Fibroblast of mammary gland (primary cell): ENCODE measurements at regions not wholly inside any gene's neighbourhood (a gene's known extent, or its start where the extent isn't known, plus 50 kb on each side); places are given as distances from the start of the nearest gene placed in this dataset.

Source experiments
- DNase-seq: peaks from one replicate; pipeline ENCODE4 v3.0.0-alpha.2; 2010; ENCODE audit warnings: low read depth
- H3K4me3 ChIP-seq: 2 replicates; pipeline ENCODE4 v1.5.1; 2011; ENCODE audit warnings: low read depth, mild to moderate bottlenecking, low read length, moderate library complexity; ENCODE audit not compliant: control insufficient read depth
- TF ChIP-seq, protein P1 (sequence below): conservative IDR thresholded peaks from 2 replicates; pipeline ENCODE4 v1.5.1; 2011; ENCODE audit warnings: low read depth, low read length, inconsistent platforms; ENCODE audit not compliant: control insufficient read depth, insufficient read depth

GRCh38 chr15:31830591-31830990, 199.7 kb upstream of the CHRNA7 start:
- DNase-seq = no peak
- TF ChIP-seq, protein P1, sequence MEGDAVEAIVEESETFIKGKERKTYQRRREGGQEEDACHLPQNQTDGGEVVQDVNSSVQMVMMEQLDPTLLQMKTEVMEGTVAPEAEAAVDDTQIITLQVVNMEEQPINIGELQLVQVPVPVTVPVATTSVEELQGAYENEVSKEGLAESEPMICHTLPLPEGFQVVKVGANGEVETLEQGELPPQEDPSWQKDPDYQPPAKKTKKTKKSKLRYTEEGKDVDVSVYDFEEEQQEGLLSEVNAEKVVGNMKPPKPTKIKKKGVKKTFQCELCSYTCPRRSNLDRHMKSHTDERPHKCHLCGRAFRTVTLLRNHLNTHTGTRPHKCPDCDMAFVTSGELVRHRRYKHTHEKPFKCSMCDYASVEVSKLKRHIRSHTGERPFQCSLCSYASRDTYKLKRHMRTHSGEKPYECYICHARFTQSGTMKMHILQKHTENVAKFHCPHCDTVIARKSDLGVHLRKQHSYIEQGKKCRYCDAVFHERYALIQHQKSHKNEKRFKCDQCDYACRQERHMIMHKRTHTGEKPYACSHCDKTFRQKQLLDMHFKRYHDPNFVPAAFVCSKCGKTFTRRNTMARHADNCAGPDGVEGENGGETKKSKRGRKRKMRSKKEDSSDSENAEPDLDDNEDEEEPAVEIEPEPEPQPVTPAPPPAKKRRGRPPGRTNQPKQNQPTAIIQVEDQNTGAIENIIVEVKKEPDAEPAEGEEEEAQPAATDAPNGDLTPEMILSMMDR = no peak
- no peak overlapping the region for H3K4me3 ChIP-seq

DNA sequence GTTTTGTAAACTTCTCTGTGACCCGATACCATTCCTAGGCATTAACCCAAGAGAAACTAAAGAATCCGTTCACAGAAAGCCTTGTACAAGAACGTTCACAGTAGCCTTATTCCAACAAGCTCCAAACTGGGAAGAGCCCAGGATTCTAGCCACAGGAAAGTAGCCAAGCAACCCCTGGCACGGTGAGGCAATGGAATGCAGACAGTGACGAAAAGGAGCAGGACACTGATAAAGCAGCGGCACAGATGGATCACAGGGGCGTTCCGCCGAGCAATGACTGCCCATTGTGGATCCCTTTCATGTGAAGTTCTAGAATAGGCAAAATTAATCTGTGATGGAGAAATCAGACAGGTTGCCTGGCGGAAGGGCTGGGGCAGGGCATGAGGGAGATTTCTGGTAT, 198.7 kb upstream of the CHRNA7 start:
- DNase-seq = no peak
- TF ChIP-seq, protein P1 = no peak
- no peak overlapping the region for H3K4me3 ChIP-seq

GRCh38 chr15:31834654-31835053, 195.7 kb upstream of the CHRNA7 start:
- no peak overlapping the region for H3K4me3 ChIP-seq
- TF ChIP-seq, protein P1 = no peak
- DNase-seq = no peak

- DNase-seq = no peak
Measured at GRCh38 chr15:31839388-31839787, 190.9 kb upstream of the CHRNA7 start.

DNA sequence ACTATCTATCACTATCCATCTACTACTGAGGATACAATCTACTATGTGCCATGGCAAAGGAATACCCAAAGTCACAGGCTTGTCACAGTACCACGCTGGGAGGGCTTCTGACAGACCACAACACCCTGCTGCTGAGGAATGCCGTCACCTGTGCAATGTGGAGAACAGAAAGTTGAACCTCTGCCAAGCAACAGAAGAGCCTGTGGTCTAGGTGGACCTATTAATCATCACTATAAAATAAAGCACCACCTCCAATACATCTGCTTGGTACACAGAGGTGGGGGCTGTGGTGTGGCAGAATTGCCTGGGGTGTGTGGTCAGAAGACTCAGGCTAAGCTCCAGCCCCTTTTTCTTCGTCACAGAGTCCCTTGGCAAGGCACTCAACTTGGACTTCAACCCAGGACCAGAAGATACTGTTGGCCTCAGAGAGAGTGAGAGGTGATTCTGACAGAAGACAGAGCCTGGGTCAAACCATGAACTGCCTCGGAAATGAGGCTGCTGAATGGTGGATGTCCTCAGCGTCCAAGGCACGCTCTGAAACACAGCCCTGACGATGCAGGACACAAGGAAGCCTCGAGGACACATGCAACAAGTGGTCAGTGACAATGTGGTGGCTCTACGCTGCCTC, 189.4 kb upstream of the CHRNA7 start:
- H3K4me3 ChIP-seq = no peak overlapping the region
- TF ChIP-seq, protein P1 = no peak
- no peak for DNase-seq

More at GRCh38 chr15:31839388-31839787, 190.9 kb upstream of the CHRNA7 start:
- TF ChIP-seq, protein P1 = no peak
- no peak overlapping the region for H3K4me3 ChIP-seq

DNA sequence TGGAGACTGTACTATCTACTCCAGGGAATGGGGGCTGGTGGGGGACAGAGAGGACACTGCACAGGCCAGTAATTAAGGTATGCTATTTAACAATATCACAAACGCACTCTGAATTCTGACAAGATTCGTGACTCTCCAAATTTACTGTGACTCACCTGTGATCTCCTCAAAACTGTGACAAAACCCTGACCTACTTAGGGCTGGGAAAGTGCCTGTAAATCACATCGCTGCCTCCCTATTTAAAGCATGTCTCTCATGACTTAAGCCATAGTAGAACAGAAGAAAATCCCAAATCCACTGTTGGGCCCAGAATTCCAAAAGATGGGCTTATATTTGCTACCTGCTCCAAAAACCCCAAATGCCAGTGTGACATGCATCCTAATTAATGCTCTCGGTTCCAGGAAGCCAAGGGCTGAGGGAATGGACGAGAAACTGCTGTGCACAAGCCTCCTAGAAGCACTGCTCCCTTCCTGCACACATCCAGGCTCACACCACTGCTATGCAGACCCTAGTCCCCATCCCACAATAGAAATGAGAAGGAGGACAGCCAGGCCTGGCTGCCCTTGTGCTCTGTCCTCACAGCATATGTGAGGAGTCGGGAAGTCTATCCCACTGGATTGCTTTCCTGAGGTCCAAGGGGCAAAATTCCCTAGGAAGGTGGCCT, 187.7 kb upstream of the CHRNA7 start:
- H3K4me3 ChIP-seq = no peak overlapping the region
- no peak for DNase-seq
- TF ChIP-seq, protein P1 = no peak
